Right renal cortex interstitium (tissue), 3 donors: ENCODE measurements at regions not wholly inside any gene's neighbourhood (a gene's known extent, or its start where the extent isn't known, plus 50 kb on each side); places are given as distances from the start of the nearest gene placed in this dataset.
A peak's percentile ranks its signal among the peaks of the same experiment; 100 is the strongest.

Source experiments
- DNase-seq, 3 donors: peaks; one replicate each; pipeline ENCODE4 v3.0.0-alpha.2; 2013; ENCODE audit warnings: low read depth in 3 of 3, low spot score in 2 of 3

DNA sequence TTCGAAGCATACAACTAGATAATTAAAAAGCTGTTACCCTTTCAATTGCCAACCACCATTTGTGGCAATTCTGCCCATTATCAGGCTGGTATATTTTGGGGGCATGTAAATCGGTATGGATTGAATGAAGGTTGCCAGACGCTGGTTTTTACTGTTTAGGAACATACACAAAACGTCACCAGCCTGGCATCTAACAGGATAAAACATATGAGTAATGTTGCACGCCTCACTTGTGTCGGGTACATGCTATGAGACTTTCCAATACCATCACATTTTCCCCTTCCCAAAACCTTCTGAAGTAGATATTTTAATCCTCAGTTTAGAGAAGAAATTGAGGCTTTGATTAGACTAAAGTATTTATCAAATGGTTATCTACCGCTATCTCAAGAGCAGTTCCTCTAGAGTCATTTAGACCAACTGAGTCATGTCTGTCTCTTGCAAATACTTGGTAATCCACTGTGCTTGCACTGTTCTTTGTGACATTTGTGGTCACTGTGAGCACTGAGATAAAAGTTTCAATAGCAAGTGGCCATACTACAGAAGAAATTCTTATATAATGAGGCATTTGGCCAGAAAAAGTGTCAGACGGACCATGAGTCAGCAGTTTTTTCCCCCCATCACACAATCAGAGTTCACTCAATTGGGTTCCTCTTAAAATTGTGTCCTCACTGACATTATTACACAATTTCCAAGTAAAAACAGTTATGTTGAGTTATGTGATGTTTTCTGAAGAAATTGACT lies 498.7 kb downstream of the NXPH1 start:
- no peak for DNase-seq

DNA sequence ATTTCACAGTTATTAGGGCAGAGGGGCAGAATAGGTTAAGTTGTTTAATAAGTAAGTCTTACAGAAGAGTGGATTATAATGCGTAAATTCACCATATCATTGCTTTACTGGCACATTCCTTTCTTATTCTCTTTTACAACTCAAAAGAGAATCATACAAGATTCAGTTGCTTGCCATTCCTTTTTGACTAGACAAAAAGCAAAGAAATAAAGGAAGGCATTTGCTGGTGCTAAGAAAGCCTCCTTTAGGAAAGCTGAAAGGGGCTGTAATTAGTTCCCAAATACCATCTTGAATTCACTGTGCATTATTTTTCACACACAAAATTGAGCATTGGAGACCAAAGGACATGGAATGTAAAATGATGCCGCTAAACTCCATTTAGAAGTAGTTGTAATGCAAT lies 499.3 kb downstream of the NXPH1 start:
- DNase-seq, result no peak

DNA sequence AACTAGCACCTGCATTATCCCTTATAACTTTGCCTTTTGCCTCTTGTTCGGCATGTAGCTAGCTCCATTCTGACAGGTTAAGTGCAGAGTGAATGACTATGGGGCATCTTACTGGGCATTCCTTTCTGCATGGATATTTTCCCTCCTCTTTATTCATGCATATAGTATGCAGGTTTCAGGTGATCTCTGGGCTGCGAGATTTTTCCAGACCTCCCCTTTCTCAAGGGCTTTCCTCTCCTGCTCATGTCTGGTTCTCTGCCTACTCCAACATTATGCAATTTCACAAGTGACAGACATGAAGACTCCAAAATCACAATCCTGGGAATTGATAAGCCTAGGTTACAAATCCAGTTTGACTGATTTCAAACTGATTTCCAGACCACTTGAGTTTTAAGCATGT lies 503.8 kb downstream of the NXPH1 start:
- no peak for DNase-seq

DNA sequence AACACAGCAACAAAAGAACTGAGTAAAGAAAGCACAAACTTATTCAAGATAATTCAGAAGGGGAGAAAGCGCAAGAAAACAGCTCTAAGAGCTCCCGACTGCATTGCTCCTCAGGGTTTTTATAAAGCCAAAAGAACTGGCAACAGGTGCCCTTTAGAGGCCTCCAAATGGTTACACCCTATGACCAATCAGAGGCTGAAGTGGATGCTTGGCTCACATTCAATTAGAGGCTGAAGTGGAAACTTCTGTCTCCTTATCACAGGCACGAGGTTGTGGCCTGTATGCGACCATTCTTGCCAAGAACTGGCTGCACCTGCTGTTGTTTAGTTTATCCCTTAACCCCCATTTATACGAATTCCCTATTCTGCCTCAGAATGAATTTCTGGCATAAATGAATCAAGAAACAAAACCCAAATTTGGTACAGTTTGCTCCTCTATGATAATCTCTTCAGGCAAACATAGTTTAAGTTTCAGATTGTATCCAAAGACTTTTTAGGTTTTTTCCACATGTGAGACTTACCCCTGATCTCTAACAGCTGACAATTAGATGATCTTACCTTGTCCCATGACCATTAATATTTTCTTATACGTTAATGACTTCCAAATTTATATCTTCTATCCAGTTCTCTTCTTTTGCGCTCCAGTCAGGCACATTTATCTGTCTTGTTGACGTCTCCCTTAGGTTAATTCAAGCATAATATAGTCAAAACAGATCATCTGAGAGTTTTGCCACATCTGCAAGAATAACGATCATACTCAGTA lies 504.8 kb downstream of the NXPH1 start:
- no peak for DNase-seq

DNA sequence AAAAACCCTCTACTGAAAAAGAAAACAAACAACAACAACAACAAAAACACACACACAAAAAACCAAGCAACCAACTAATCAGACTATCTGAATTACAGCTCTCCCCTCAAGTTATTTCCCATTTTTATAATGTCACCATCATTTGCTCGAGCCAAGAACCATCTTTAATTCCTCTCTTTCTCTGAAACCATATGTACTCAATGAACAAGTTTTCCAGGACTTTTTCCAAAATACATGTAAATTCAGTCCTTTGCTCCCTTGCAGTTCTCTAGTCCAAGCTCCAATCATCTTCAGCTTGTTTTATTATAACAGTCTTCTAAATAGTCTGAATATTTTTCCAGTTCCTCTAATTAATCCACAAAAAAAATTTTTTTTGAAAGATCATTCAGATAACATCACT lies 506.0 kb downstream of the NXPH1 start:
- no peak for DNase-seq

- DNase-seq, result no peak
Observed at GRCh38 chr7:8963722-8964121, 530.3 kb downstream of the NXPH1 start.

- no peak for DNase-seq
Observed at GRCh38 chr7:8965177-8965576, 531.8 kb downstream of the NXPH1 start.

DNA sequence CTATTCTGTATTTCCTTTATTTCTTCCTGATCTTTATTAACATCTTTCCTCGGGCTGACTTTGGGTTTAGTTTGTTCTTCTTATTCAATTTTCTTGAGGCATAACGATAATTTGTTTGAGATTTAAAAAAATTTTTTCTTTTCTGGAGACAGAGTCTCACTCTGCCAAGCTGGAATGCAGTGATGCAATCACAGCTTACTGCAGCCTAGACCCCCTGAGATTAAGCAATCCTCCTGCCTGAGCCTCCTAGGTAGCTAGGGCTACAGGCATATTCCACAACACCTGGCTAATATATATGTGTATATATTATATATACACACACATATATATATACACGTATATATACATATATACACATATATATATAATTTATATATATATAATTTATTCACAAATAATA lies 540.2 kb downstream of the NXPH1 start:
- DNase-seq, result no peak

DNA sequence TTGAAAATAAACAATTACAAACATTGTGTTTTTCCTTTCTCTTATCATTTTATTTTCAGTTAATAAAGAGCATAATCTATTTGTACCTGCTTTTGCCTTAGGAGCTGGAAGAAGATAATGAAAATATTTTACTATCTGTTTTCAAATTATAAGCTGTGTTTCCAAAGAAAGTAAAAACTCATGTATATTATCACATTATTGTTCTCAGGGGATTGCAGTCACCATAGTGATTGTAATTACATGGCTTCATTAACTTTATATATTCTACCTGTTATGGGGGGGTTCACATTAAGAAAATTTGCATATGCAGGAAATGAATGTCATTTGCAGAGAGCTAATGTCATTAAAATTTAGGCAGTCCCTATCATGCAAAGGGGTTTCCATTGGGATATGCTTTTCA lies 542.3 kb downstream of the NXPH1 start:
- DNase-seq, result no peak

GRCh38 chr7:8982338-8982992 lies 549.1 kb downstream of the NXPH1 start:
- no peak for DNase-seq

DNA sequence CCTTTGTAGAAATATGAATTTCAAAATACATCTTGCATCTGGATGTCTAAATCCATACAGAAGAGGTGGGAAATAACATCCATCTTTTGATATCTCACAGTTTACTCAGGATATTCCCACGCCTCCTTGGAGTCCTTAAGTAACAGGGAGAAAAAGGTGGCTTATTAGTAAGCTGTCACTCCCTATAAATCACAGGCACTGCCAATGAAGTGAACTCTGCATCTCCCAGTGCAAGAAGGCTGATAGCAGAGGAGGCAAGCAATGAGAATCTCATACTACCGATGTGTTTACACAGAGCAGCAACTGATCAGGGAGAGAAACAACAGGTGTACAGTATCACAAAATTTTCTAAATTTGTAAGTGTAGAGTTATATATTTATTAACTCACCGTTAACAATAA lies 551.8 kb downstream of the NXPH1 start:
- no peak for DNase-seq

DNA sequence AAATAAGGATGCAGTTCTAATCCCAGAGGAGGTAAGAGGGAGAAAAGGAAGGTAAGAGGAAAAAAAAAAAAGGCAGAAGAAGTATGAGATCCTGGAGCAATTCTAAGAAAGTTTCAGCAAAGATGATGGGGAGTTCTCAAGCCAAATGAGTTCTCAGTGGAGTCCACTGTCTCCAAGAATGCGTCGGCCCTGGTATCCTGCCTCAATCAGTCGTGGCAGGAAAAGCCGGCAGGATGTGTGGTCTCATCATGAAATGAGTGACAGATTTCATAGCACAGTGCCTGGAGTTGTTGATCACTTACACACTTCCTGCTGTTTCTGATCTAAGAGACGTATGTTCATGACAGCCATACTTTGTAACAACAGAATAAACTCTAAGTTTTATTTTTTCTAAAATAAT lies 554.9 kb downstream of the NXPH1 start:
- DNase-seq, result no peak

- no peak for DNase-seq
Observed at GRCh38 chr7:8991159-8991558, 557.8 kb downstream of the NXPH1 start.

DNA sequence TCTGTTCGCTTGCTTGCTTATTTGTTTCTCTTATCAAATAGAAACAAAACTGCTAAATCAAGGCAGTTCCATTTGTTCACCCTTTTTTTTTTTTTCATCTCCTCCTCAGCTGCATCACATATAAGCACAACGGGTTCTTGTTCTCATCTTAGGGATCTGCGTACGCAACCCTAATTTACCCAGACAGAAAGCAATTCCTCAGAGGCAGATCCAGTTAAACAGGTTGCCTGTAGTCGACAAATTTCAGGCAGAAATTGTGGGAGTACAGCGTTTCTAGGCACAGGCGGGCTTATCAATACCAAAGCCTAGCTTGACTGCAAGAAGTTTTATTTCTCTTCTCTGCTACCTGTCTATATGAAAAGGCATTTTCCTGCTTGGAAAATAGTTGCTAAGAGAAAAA lies 565.4 kb downstream of the NXPH1 start:
- DNase-seq, result no peak

GRCh38 chr7:9013940-9014339 lies 580.5 kb downstream of the NXPH1 start:
- no peak for DNase-seq

GRCh38 chr7:9017286-9017685 lies 583.9 kb downstream of the NXPH1 start:
- DNase-seq, result peak; percentile 45 to 71 (median 52)

GRCh38 chr7:9022456-9022855 lies 589.0 kb downstream of the NXPH1 start:
- no peak for DNase-seq

DNA sequence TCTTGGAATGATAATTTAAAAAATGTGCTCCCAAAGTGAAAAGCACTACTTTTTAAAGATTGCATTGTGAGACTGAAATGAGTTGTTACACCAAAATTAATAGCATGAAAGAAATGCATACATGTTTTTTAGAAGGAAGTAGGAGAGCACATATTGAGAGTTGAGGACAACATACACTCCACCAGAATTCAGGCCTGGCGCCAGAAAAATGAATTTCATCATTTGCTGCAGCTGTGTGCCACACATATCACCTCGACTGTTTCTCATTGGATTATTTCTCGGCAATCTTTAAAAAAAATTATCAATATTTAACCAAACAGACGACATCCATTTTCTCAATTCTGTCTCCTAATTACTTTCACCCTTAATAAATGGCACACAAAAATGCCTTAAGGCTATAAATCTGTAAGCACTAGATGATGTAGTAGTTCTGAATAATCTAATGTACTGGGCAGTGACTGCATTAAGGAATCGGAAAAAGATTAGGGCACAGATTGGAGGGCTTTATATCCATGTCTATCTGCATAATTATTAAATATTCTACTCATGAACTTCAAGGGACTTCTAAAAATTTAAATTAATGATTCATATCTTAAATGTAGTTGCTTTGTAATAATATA lies 590.4 kb downstream of the NXPH1 start:
- DNase-seq, result no peak

DNA sequence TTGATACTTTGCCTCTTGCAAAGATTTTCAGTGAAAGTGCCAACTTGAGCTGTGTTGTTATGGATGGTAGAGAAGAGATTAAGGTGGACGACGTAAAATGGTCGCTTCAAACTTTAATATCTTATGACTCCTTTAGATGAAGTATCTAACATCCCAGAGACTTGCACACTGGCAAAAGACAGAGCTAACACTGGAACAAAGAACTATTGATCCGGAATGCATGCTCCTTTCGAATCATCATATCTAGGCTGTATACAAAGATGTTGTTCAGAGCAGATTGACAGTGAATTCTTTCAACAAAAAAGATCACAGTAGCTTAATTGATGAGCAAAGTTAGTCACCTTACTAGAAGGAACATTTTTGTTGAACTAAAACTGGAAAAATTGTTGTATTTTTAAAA lies 592.7 kb downstream of the NXPH1 start:
- DNase-seq, result no peak

DNA sequence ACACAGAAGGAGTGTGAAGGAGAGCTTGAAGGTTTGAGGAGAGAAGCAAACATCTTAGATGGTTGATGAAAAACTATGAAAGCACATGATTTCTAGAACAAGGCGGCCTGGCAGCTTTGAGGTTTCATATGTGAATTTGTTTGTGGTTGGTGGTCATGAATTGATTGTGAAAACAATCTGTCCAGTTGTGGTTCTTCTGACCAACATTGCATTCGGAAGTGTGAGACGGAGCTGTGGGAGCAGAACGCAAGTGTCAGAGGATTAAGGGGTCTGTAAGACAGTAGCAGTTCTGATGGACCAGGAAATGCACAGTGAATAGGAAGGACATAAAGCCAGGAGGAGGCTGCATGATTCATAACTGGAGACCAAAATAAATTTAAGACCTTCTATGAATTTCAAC lies 594.6 kb downstream of the NXPH1 start:
- no peak for DNase-seq
